NCI-H187 (cell line): ENCODE measurements at regions not wholly inside any gene's neighbourhood (a gene's known extent, or its start where the extent isn't known, plus 50 kb on each side); places are given as distances from the start of the nearest gene placed in this dataset.

Source experiments
- DNase-seq, 2 experiments: peaks; one replicate each; lab custom pipeline; 2025; lab: John Stamatoyannopoulos, UW

DNA sequence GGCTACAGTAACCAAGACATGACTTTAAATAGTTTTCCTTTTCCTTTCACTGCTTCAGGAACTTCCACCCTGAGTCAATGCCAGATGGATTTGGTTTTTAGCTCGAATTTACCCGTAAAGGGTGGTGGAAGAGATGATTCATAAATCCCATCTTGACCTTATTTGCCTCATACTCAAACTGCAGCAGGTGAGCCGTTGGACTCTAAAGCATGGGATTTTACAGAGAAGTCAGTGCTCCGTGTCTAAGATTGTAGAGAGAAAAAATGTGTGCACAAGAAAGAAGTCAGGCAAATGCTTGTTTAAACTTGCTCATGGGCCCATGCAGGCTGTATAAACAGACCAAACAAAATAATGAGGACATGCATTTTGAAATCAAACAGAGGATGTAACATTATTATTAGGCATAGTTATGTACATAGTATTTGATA, 369.7 kb upstream of the TRIB2 start:
- no peak for DNase-seq

DNA sequence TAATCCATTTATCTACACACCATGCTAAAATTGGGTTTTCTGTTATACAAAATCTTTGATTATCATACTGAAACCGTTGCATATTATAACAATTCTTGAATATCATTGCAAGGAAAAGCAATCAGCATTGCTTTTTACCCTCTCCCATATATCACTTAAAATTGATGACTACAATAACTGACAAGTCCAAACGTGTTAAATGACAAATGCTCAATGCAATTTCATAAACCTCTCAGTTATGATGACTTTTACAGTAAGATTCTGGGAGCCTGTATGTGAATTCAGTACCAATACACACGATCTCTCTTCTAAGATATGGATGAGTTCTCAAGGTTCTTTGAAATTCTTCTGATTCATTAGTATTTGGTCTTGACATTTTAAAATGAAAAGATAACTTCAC, 368.5 kb upstream of the TRIB2 start:
- DNase-seq: no peak

DNA sequence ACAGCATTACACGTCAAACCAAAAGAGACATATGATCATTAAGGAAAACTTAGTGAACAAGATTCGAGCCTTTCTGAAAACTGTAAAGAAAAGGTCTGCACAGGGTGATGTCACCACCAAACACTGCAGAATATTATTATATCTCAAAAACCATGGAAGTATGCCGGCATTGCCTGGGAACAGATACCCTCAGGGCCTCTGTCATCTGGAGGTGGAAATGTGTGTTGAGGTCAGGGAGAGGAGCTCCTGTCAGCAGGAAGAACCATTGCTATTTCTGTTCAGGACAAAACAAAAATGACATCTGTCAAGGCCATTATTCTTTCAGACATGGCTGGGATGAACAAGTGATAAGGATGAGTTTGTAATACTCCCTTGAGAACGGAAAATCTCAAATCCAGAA, 365.9 kb upstream of the TRIB2 start:
- no peak for DNase-seq

DNA sequence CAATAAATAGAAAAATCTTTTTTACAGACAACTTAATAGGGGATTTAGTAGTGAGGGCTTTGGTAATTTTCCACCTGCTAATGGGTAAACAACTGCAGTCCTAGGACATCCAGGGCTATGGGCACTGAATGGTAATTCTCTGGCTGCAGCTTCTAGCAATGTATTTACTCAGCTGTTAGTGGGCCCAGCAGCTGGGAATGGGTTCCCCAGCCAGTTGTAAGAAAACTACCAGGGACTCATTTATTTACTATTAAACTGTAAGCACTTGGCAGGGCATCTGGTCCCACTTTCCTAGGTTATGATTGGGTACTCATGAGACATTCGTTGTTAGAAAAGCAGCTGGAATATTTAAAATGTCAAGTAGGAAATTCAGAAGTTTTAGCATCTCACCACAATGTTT, 363.8 kb upstream of the TRIB2 start:
- DNase-seq: peak; percentile 29 to 51

DNA sequence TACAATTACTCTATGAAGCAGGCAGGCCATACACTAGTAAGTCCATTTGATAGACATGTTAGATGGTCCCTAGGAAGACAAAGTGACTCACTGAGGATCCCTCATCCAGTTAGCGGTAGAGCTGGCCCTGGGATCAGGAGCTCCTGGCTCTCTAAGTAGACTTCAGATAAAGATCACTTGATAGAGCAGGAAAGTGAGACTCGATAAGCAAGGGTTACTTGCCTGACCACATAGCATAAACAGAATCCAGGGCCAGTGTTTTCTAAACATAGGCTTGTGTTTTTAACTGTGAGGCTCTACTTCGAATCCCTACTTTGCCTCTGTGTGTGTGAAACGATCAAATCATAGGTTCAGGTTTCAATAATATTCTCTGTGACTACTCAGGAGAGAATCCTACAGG, 355.2 kb upstream of the TRIB2 start:
- no peak for DNase-seq

DNA sequence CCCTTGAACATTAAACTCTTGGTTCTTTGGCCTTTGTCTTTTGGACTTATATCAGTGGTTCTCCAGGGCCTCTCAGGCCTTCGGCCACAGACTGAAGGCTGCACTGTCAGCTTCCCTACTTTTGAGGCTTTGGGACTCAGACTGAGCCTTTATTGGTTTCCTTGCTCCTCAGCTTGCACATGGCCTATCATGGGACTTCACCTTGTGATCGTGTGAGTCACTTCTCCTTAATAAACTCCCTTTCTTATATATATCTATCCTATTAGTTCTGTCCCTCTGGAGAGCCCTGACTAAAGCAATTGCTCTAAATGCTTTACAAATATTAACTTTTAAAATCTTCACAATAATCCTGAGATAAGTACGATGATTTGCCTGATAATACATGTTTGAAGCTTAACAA, 353.6 kb upstream of the TRIB2 start:
- DNase-seq: no peak

DNA sequence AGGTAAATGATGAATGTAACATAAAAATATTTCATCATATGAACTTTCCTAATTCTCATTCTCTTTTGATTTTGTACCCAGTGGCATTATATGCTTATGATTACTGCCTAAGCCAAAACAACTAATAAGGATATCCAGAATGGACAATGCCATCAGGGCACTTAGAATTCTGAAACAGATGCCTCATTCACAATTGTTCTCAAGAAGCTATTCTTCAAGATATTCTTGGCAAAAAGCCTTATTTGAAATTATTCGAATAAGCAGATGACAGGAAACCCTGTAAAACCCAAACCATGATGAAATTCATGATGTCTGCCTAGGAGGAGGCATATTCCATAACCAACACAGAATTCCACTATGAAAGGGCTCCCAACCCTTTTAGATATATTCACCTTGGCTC, 353.2 kb upstream of the TRIB2 start:
- no peak for DNase-seq

DNA sequence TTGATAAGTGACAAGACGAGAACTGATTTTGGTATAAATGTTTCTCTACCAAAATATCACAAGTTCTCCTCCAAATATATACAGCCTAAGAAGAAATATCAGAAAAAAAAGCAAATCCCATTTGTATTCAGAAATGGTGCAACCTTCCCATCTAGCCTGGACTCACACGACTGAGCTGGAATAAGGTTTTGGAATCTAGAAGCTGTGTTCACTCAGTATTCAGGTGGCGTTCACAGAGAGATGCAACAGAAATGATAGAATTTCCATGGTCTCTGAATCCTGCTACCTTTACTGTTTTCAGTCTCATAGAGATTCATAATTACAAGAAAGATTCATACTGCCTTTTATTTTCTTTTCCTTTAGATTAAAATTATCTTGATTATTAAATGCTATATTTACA, 347.2 kb upstream of the TRIB2 start:
- DNase-seq: no peak

DNA sequence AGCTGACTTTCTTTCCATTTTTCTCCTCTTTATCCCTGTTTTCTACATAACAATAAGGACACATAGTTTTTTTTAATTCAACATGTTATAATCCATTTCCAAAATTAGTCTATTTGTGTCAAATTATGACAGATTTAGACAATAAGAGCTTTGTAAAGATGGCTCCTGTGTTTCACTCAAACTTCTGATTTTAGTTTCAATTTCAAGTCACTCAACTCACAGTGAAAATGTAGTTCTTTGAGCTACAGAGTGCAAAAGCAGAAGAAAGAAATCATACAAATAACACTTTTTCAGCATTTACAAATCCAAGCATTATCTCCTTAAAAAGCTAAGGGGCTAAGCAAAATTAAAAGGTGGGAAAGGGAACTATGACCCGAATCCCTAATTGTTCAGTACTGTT, 340.7 kb upstream of the TRIB2 start:
- DNase-seq: no peak

DNA sequence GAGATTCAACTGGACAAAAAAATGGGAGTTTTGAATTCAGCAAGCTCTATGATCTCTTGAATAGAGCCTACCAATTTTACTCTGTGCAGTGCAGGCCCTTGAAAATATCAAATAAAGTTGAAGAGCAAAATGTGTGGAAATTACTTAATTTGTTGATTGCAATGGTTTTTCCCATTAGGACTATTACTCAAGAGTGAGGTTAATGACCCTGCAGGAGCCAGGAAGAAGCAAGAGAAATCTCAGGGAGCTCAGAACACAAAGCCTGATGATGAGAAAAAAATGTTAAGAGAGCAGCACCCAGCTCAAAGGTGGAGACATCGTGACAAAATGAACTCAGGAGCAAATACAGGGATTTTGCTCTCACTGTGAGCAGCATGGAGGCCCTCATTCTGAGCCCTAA, 337.6 kb upstream of the TRIB2 start:
- DNase-seq: no peak

DNA sequence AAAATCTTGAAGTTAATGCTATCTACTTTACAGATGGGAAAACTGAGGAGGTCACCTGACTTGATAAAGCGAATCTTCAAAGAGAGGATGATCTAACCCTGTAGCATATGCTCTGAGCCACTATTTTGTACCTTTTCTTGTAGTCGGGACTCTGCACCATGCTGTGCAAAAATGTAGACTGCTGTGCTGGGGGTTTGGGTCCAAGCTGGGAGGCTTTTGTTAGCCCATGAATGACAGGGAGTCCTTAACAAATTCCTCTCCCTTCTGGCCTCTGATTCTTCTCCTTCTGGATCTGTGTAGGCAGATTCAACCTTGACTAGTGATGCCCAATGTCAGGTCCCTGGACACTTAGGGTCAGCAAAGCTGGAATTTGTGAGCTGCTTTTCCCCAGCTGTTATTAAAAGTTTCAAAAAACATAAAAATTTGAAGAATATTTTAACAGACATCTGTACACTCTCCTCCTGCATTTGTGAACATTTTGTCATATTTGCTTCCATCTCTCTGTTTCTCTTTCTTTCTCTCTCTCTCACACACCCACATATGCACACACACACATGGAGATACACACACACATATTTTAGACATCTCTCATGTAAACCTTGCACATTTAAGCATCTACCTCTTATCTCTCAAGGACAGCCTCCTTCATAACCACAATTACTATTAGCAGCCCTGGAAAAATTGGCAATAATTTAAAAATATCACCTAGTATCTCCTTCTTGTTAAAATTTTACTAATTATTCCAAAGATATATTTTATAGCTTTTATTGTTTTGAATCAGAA, 335.0 kb upstream of the TRIB2 start:
- no peak for DNase-seq

DNA sequence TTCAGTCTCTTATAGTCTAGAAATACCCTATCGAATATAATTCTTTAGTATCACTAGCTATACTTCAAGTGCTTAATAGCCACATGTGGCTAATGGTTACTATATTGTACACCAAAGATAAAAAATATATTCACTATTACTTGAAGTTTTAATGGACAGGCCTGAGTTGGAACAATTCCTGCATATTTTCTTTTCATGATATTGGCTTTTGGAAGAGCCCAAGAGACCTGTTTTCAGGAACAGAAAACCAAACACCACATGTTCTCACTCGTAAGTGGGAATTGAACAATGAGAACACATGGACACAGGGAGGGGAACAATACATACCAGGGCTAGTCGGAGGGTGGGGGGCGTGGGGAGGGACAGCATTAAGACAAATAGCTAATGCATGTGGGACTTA, 334.4 kb upstream of the TRIB2 start:
- DNase-seq: no peak

DNA sequence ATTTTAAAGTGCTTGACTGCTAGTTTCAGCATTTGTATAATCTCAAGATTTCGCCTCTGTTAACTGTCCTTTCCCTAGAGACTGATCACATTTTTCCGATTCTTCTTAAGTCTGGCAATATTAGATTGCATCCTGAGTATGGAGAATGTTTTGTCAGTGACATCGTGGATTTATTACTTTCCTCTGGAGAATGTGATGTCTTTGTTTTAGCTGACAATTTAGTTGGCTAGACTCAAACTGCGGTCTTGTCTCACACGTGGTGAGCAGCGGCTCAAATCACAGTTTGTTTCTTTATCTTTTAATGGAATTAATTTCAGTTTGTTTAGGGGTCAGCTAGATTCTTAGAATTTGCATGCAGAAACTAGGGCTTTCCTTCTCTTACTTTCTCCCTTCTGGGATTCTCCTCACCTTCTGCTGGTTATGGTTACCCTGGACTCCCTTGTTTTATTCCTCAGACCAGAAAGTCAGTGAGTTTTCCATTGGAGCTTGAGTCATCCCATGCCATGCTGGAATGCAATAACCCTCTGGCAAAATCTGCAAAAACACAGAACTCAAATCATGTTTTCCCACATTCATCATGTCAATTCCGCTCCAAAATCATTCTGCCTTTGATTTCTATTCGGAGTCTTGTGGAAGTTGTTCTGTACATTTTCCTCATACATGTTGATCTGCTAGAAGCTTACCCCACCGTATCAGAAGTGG, 327.2 kb upstream of the TRIB2 start:
- no peak for DNase-seq

DNA sequence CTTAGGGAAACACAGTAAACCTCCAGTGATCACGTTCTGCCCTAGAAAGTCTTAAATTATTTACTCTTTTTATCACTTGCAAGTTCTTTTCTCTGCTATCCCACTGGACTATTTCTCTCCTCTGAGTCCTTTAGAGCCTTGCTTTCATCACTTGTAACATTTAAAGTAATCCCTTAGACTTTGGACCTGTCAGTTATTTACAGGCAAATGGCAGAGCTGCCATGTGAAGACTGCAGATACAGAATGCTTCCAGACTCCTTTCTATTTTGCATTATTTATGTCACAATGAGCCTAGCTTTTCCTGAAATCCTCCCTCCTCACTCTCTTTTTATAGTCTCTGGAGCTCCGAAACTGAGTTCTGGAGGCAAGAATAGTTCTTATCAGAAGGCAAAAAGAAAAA, 325.6 kb upstream of the TRIB2 start:
- DNase-seq: no peak

DNA sequence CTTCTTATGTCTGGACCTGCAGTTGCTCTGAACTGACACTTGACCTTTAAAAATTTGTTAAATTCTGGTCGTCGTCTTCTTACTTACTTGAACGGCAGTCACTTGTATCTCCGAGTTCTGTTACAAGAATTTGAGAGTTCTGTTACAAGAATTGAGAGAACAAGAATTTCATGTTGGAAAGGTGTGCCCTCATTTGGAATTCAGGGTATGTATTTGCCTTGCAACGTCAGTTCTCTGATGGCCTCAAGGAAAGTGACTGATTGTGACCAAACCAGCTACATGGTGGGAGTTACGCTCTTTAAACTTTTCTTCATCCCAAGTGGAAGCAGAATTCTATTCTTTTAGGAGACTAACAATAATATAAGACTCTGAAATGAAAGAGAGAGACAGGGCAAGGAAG, 320.0 kb upstream of the TRIB2 start:
- no peak for DNase-seq

DNA sequence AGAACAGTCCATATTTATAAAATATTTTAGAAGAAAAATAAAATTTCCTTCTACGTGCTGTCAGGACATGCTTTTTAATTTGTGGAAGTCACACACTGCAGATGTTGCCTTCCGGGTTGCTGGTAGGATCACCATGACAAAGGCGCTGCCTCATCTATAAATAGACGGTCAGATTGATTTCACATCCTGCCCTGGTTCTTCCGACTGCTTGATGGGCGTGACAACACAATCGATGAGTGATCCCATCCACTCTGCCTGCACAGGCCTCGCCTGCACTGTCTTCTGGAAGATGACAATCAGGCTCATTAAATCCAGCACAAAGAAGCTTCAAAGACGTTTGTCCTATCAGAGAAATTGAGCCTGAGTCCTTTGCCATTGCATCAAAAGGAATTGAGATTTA, 318.9 kb upstream of the TRIB2 start:
- DNase-seq: peak in 1 of 2 experiments; percentile 36

DNA sequence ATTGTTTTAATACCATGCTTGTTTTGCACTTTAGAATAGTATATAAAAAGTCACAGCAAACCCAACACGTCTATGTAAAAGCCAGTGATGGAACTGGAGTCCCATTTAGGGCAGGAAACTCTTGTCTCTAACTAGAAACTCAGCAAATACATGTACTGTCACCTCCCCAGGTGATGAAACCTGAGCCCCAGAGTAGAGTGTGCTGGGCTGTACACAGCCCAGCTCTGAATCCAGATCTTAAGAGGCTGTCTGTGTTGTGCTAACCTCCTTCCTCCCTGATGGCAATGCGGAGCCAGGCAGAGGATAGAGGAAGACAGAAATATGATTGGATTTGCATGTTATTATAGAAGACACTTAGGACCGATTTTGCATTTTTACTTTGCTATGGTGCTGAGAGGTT, 317.5 kb upstream of the TRIB2 start:
- DNase-seq: peak; percentile 28 to 43

DNA sequence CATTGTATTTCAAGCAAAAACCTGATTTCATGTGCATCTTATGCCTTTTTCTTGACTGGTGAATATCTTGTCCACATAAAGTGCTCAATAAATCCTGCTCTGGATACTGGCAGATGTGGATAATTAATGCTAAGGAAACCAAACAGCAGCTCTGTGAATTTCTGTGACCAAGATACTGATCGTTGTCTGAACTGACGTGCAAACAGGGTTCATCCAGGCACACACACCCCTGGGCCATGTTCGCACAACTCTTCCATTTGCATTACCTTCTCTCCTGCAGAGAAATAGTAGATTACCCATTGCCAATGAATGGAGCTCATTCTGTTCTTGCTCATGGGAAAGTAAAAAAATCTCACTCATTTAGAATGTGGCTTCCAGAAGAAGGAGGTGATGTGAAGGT, 316.2 kb upstream of the TRIB2 start:
- no peak for DNase-seq

DNA sequence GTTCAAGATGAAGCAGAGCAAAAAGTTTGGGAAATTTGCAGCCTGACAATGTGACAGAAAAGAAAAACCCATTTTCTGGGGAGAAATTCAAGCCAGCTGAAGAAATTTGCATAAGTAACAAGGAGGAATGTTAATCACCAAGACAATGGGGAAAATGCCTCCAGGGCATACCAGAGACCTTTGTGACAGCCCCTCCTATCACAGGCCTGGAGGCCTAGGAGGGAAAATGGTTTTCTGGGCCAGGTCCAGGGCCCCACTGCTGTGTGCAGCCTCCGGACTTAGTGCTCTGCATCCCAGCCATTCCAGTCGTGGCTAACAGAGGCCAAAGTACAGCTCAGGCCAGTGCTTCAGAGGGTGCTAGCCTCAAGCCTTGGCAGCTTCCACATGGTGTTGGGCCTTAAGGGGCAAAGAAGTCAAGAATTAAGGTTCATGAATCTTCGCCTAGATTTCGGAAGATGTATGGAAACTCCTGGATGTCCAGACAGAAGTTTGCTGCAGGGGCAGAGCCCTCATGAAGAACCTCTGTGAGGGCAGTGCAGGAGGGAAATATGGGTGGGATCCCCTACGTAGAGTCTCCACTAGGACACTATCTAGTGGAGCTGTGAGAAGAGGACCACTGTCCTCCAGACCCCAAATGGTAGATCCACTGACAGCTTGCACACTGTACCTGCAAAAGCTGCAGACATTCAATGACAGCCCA, 314.1 kb upstream of the TRIB2 start:
- DNase-seq: no peak

DNA sequence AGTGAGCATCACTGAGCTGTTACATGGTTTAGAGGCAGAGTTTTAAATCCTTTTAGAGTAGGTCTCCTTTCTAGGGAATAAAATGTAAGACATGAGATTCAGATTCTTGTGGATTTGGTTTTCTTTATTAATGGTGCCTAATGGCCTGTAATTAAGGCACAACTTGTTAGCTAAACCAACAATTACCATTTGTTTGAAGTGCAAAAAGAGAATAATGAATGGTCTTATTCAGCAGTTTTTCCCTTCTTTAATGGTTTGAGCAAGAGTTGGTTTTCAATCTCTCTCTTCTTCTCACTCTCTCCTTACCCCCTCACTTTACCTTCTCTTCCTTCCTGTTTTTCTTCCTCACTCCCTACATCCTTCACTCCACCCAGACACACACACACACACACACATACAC, 312.2 kb upstream of the TRIB2 start:
- DNase-seq: no peak

DNA sequence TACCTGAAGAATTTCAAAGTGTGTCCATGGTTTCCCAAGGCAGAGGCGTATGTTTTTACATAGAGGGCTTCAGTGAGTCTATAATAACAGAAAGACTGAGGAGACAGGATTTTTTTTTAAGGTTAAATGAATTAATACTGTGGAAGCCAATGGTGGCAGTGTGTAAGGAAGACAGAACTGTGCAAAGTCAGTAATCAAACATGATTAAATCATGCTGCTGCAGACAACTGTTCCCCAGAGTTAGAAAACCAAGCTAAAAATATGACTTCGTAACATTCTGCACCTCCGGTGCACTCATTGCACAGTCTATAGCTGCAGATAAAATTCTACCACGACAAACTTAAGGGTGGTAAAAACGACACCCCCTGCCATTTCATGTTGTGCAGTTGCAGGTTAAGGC, 309.6 kb upstream of the TRIB2 start:
- no peak for DNase-seq

DNA sequence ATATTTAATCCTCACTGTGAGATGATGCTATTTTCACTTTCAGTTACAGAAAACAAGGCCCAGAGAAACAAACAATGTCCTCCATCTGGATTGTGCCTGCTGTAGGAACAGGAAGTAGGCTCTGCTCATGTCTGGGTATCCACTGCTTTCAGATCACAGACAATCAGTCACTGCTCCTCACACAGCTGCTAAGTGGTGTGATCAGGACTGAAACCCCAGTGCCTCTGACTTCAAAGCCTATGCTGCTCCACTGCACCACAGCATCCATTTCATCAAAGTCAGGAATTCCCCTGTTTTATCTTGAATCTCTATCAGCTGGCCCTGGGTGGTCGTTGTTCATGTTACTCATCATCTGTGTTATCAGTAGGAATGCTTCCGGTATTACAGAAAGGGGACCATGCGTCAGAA, 303.8 kb upstream of the TRIB2 start:
- DNase-seq: no peak

DNA sequence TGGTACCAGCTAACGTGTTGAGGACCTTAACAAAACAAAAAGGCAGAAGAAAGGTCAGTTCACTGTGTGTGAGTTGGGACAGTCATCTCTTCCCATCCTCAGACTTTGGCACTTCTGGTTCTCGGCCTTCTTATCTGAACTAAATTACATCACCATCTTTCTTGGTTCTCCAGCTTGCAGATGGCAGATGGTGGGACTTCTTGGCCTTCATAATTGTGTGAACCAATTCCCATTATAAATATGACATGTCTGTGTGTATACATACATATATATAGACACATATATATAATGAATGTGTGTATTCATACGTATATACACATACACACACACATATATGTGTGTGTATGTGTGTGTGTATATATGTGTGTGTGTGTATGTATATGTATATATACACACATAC, 301.2 kb upstream of the TRIB2 start:
- no peak for DNase-seq
